GM19395 (cell line): ENCODE measurements at regions not wholly inside any gene's neighbourhood (a gene's known extent, or its start where the extent isn't known, plus 50 kb on each side); places are given as distances from the start of the nearest gene placed in this dataset.
"Not testable (repeated sequence)": the region's sequence is repeated elsewhere in the genome, so short reads cannot be mapped to it uniquely, and the experiment has no call there.

Experiments used
- ATAC-seq: cut with Tn5 transposase; IDR thresholded peaks from one replicate; pipeline ENCODE4 v1.9.1; 2021; ENCODE audit warnings: mild to moderate bottlenecking, moderate library complexity; ENCODE audit not compliant: unreplicated experiment

DNA sequence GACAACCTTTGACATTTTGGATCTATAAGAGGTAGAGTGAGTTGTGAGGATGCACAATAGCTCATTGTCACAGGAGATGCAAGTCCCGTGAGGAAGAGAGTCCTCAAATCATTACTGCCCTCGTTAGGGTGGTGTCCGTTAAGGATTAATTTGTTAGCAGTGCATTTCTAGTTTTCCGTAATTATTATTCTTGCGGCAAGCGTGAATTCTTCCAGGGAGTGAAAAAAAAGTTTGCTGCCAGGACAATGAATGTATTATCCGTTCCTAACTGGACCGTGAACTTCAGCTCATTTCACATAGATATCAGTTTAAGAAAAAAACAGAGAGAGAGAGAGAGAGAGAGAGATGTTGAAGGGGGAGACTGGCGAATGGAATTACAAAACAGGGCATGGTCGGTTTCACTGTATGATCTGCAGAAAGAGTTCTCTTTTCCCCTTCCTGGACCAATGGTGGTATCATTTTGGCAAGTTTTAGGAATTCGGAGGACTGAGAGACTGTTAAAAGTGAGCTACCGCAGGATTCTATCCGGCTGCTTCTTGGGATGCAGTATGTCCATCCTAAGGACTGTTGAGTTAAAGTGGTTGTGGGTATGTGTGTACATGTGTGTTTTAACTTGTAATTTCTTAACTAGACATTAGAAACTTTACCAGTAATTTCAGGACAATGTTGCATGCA is 216.0 kb upstream of the NFIA start:
- no peak for ATAC-seq

DNA sequence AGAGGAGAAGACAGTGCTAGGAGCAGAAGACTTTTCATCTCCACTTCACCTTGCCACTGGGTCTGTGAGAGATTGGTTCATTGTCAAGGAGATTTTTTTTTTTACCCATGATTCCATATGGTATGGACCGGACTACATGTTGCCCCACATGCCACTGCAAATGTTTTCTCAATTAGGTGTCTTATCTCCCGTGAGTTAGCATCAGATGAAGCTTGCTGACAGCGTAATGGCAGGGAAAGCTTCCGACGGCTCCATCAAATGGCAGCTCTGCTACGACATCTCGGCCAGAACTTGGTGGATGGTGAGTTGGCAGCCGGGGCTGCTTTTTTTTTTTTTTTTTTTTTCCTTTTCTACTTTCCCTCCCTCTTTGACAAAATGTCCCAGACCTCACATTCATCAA is 217.2 kb upstream of the NFIA start:
- ATAC-seq = no peak

DNA sequence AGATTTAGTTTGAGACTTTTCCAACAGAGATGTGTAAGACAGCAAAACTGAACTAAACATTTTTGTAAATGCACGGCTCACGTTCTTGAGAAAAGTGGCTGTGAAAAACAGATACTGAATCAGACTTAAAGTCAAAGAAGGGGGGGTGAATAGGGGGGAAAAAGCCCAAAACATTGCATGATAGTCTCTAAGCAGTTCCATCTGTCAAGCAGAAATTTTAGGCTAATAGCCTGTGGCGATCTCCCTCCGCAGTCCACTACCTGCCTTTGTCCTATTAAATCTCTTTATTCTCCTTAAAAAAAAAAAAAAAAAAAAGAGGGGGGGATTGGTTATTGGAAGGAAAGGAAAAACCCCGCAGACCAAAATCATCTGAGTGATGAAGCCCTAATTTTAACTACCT is 217.6 kb upstream of the NFIA start:
- ATAC-seq = no peak

DNA sequence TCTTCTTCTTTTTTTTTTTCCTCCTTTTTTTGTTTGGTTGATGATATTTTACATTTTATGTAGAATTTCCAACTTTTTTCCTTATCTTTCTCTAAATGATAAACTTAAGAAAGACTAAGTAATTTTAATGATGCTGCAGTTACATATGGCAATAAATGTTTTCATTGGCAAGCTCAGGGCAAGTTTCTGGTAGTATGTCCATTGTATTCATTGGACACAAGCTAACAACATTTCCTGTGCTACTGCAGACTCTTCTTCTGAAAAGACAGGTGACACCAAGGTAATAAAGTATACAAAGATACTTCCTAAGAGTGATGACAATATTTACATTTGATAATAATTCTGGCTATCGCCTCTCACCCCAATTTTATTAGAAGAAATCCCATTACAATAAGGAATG is 219.2 kb upstream of the NFIA start:
- no peak for ATAC-seq

DNA sequence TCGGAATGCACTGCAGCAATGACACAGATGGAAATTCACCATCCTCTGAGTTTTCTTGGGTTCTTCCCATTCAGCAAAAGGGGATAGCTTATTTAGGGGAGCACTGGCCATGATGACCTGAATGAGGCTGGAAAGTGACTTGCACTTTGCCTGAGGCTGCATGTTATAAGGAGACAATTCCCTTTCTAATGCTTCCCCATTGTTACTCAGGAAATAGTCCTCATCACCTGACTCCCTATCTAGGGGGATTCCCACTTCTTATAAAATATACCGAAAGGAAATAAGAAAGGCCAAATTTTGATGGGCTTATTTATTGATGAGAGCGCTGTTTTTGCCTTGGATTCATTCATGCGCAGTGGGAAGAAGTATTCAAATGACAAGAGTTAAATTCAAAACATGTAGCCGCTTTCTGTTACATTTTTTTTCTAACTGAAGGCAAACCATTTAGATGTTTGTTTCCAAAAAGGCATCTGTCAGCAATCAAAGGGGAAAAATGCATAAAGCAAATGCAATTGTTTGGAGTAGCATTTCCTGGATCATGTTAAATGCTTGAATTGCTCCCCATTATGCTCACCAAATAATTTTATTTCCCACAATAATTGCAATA is 220.3 kb upstream of the NFIA start:
- ATAC-seq = no peak

DNA sequence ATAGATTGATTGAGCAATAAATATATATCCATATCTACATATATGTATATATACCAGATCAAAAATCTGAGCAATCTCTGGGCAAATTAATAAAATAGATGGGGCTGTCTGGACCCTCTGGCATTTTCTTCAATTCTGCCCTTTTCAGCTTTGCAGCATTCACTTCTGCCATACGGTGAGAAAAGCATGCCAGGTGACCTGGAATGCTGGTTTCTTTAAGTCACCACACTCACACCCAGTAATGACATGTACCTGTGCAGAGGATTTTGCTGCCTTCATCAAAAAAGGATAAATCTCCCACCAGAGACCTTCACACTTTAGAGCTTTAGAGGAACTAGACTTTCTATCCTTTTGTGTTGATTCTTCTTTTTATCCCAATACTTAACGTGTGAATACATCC is 223.2 kb upstream of the NFIA start:
- ATAC-seq = no peak

DNA sequence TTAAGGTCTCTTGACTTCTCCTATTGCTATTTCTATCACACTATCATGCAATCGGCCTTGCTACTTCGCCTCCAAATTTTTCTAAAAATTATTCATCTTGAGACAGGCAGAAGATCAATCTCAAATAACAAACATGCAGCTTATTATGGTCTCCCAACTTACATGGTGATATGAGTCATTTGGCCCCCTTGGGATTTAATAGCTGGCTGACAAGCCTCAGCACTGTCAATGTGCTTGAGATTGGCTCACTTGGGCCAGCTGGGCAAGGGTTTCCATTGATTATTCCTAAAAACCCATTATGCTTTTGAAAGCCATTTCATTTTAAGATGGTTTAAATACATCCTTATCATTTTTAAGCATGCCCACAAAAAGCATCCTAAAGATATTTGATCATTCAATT is 224.5 kb upstream of the NFIA start:
- no peak for ATAC-seq

DNA sequence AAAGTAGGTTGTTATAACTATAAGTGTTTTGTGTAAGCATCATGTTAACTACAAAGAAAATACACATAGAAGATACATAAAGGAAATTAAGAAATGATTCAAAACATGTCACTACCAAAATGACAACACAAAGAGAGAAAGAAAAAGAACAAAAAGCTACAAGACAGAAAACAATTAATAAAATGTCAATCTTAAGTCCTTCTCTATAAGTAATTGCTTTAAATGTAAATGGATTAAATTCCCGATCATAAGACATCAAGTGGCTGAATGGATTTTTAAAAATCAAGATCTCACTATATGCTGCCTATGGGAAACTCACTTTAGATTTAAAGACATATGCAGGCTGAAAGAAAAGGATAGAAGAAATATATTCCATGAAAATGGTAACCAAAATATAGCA is 232.3 kb upstream of the NFIA start:
- ATAC-seq = no peak

DNA sequence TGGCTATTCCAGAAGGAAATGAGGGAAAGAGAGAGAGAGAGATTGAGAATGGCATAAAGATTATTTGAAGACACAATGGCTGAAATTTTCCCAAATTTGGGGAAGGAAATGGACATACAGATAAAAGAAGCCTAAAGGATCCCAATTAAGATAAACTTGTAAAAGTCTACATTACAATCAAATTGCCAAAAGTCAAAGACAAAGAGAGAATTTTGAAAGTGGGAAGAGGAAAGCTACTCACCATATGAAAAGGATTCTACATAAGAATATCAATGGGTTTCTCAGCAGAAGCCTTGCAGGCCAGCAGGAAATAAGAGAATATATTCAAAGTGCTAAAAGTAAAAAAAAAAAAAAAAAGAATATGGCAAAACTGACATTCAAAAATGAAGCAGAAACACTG is 233.0 kb upstream of the NFIA start:
- no peak for ATAC-seq

DNA sequence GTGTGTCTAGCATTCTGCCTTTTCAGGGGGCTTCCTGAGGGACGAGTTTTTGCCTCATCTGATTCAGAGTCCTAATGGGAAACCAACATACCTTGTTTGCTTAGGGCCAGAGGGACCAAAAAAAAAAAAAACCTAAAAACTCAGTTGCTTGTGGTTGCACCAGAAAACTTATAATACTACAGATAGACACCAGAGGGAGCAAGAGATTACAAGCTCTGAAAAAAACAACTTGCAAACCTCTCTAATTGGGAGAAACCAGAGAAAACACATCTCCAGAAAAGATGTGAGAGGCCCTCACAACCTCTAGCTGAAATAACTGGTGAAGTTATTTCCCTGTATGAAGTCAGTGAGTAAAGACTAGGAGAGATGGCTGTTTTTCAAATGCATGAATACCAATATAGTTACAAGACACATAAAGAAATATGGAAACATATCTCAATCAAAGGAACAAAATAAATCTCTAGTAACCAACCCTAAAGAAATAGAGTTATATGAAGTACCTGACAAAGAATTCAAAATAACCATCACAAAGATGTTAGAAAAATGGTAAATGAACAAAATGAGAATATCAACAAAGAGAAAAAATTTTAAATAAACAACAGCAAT is 233.7 kb upstream of the NFIA start:
- ATAC-seq = no peak

DNA sequence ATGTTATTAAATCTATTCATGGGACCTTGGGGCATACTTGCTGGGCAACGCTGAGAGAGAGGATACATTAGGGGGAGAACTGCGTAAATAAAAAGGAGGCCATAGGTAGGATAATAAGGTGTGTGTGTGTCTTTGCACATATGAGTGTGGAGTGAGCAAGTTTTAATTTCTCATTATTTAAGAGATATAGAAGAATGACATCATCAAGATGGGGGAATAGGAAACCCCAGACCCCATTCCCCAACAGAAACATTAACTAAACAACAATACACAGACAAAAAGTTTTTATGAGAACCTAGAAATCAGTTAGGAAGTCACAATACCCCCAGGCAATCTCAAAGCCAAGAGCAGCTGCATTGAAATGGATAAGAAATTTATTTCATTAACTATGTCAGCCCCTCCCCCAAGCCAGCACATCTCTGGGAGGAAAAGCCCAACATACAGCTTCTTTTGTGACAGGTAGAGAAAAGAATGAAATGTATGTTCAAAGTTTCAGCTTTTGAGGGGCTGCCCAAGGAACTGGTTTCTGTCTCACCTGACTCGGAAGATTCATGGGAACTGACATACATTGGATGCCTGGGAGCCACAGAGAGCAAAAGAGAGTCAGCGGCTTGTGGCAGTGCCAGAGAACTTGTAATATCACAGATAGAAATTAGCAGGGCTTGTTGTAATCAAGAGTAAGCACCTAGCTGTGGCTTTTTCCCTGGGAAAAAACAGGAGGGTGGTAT is 234.3 kb upstream of the NFIA start:
- no peak for ATAC-seq

DNA sequence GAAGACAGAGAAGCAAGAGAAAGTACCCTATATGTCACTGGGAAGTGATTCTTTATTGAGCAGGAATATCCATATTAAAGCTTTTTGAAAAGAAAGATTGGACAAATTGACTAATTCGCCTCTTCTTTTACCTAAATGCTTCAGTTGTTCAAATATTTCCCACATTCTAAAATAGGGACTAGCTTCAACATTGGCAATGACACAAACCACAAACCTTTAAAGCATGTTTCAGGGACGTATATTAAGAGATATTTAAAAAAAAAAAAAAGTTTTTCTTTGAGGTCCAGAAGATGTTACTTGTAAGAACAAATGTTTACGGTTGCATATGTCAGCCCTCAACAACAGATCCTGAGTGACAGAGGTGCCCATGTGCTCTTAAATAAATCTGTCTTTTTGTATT is 235.0 kb upstream of the NFIA start:
- no peak for ATAC-seq

DNA sequence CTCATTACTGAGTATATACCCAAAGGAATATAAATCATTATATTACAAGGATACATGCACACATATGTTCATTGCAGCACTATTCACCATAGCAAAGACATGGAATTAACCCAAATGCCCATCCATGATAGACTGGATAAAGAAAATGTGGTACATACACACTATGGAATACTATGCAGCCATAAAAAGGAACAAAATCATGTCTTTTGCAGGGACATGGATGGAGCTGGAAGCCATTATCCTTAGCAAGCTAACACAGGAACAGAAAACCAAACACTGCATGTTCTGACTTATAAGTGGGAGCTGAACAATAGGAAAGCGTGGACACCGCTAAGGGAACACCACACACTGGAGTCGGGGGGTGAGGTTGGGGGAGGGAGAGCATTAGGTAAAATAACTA is 236.7 kb upstream of the NFIA start:
- not testable (repeated sequence) for ATAC-seq

DNA sequence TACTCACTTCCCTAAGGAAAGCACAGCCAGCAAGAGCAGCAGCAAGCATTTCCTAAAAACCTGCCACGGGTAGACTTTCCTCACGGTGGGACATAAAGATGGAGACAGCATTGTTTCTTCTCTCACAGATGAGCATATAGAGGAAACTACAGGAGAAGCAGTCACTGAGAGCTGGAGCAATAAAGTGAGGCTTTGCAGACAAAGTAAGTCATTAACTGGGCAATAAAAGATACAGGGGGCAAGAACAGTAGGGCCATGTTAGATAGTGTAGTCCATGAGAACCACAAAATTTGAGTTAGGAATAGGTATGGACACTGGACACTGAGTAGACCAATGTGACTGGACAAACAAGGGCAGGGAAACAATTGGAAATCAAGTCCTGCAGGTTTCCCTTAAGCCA is 240.1 kb upstream of the NFIA start:
- ATAC-seq = no peak

DNA sequence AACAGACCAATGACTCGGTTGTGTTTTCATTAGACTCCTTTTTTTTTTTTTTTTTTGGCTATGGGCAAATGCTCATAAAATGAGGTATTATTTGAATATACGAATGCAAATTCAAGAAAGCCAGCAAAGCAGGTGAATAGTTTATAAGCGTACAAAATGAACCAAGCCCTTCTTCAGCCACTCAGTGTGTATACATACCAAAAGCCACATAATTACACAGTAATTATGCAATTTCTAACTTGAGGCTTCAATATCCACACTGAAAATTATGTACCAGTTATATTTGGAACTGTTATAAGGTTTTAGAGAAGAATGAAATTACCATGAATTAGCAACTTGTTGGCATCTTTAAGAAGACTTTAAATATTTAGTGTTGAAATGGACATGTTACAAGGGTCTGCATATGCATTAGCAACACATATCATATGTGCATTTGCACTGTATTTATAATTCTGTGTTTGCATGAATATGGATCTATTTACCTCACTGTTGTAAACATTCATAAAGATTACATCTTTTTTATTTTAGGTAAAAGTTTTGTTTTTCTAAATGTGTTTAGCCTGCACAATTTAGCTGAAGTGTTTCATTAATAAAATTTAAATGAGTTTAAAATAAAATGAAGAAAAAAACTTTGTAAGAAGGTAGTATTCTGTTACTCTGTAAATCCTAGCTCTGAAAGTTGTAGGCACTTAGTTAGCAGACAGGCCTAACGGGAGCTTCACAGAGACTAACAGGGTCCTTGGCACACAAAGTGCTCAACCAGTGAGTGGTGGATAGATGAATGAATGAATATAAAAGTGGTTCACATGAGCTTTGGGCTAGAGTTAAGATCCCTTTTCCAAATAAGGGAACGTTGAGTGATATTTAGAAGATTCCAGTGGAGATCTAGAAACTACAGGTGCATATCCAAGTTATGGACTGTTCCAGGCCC is 241.0 kb upstream of the NFIA start:
- ATAC-seq = no peak

DNA sequence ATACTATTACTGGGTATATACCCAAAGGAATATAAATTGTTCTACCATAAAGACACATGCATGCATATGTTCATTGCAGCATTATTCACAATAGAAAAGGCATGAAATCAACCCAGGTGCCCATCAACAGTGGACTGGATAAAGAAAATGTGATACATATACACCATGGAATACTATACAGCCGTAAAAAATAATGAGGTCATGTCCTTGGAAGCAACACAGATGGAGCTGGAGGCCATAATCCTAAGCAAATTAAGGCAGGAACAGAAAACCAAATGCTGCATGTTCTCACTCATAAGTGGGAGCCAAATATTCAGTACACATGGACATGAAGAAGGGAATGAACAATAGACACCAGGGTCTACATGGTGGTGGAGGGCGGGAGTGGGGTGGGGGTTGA is 241.9 kb upstream of the NFIA start:
- not testable (repeated sequence) for ATAC-seq

DNA sequence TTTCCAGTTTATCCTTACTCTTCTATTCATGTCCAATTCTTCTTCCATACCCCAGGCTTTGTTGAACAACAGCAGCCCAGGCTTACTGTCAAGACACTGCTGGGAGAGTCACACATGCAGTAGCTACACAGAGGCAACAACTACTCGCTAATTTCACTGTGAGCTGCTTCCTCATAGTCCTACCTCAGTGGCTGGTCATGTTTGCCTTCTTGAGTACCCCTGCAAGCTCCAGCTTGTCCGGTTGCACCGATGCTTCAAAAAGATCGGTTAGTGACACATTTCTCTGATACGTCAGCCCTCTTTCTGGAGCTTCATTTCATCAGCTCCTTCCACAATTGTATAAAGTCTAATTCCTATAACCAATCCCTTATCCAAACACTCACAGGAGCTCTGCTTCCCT is 246.7 kb upstream of the NFIA start:
- no peak for ATAC-seq

DNA sequence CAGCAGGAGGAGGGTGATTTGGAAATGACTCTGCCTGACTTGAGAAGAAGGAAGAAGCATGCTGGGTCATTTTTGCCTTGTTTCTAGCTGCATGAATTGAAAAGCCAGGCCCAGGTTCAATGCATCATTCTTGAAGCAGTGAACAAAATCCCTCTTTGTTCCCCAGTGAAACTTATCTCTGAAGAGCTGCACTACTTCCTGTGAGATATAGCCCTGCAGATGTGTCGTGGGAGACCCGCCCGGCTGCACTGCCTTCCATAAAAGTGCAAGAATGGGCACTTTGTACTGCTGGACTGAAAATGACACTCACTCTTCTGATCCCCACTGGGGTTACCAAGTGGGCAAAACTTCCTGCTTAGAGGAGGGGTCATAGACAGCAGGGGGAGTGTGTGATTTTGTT is 249.2 kb upstream of the NFIA start:
- no peak for ATAC-seq

DNA sequence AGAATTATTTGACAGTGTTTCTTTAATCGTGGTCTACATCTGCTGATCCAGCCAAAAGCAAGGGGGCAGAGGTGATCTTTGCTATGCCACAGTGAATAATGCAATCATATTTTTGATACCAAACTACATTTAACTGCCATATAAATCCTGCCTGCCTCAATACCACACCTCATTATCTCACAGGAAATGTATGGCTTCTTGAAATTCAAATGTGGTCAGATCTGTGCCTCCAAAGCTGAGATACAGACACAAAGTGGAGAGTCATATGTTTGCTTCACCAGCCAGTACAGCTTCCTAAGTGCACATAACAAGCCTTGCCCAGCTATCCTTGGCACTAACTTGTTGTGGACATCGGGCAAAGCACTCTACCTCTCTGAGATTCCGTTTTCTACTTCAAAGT is 250.0 kb upstream of the NFIA start:
- ATAC-seq = no peak

DNA sequence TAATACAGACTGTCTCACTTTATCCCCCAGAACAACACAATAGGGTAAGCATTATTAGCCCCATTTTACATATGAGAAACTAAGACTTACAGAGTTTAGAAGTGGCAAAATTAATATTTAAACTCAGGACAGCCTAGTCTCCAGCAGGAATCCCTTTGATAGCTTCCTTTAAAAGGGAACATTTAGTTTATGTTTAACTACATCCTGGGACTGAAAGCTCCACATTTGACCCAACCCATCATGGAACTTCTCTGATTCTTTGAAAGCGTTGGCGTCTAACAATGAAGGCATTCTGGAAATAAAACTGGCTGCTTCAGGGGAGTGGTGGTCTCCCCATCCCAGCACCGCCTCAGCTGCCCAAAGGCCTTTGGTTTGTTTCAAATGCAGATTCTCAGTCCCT is 250.6 kb upstream of the NFIA start:
- ATAC-seq = no peak

DNA sequence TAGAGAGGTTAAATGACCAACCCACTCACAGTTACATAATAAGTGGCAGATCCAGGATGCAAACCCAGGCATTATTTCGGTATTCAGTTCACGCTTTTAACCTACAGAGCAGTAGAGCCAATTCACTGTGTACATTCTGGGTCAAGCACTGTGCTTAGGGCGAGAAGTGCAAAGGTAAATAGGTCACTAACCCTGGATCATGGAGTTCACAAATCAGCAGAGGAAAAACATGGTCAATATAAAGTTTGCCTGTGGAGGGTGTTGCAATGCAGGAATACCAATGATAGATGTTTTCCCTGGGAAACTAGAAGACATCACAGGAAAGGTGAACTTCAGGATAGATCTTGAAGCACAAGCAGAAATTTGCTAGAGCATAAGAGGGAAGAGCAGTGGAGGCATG is 253.4 kb upstream of the NFIA start:
- no peak for ATAC-seq
